Muscle layer of colon (tissue), 2 donors: ENCODE measurements at regions not wholly inside any gene's neighbourhood (a gene's known extent, or its start where the extent isn't known, plus 50 kb on each side); places are given as distances from the start of the nearest gene placed in this dataset.

Experiments used
- H3K27ac ChIP-seq: one replicate; pipeline ENCODE4 v1.7.0; 2013; ENCODE audit warnings: low read depth, mild to moderate bottlenecking, low read length, moderate library complexity
- H3K27me3 ChIP-seq, 2 donors: one replicate each; pipeline ENCODE4 v1.7.0; 2013; ENCODE audit warnings: low read length in 2 of 2, mild to moderate bottlenecking in 2 of 2; ENCODE audit not compliant: insufficient read depth in 2 of 2, control insufficient read depth in 1 of 2
- H3K36me3 ChIP-seq: one replicate; pipeline ENCODE4 v1.7.0; 2013; ENCODE audit warnings: mild to moderate bottlenecking, low read length; ENCODE audit not compliant: insufficient read depth
- H3K4me1 ChIP-seq: one replicate; pipeline ENCODE4 v1.7.0; 2013; ENCODE audit warnings: mild to moderate bottlenecking, low read length; ENCODE audit not compliant: insufficient read depth
- H3K4me3 ChIP-seq, 2 donors: one replicate each; pipeline ENCODE4 v1.7.0; 2013; ENCODE audit warnings: low read length in 2 of 2, low read depth in 1 of 2, mild to moderate bottlenecking in 1 of 2, moderate library complexity in 1 of 2
- H3K9ac ChIP-seq: one replicate; pipeline ENCODE4 v1.7.0; 2013; ENCODE audit warnings: low read length
- H3K9me3 ChIP-seq: one replicate; pipeline ENCODE4 v1.7.0; 2013; ENCODE audit warnings: mild to moderate bottlenecking, low read length
- donor health status: abdominal sarcoma.
- donor health status: Adenocarcinoma of cecum.

DNA sequence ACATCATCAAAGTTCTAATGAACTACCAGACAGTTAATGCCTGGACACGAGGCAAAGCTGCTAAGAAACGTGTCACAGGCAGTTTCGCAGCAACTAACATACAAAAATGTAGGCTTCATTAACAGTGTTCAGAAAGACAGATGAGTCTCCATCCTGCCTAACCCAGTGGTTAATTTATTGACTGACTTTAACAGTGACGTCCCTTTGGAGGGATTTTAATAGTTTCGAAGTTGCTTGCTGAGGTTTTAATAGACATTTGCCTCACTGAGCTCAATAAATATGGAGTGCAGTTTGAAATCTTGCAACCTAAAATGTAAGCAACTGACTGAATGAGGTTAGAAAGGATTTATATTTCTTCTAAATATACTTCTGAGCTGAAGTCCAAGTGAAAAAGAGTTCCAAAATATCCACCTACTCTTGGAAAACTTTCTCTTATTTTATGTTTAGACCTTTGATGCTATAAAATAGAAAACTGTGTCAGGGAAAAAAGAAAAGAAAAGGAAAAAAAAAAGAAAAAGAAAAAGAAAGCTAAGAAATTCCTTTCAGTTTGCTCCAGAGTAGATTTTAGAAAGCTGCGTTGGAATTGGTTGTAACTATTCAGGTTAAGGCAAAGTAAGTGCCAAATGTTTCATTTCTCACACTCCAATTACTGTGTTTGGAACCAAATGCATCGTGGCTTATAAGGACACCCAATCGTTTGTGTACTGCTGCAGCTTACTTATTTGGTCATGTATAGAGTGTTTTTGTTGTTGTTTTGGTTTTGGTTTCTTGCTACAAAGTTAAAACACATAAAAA lies 2016.6 kb downstream of the MAT2B start:
- H3K27ac ChIP-seq = no peak overlapping the region
- H3K9me3 ChIP-seq = no peaks in the 10 kb centered on the region
- H3K4me3 ChIP-seq = no peak overlapping the region
- no peaks in the 10 kb centered on the region for H3K27me3 ChIP-seq
- no peak overlapping the region for H3K9ac ChIP-seq
- H3K36me3 ChIP-seq = no peaks in the 10 kb centered on the region
- no peaks in the 10 kb centered on the region for H3K4me1 ChIP-seq

DNA sequence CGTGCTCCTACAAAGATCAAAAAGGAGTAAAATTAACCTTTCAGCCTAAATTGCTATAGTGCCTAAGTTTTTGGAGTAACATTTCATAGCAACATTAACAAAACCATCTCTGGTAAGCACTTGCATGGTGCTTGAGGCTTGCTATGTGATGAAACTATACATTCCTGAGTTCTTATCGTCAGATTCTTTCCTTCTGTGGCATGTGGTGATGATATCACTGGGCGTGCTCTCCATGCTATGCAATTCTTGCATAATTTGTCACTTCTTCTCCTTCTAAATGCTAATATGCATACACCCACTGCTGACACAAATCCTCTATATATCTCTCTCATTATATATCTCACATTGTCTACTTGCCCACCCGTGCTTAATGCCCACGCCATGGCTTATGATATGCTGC lies 2019.9 kb downstream of the MAT2B start:
- H3K27ac ChIP-seq = no peak overlapping the region
- no peak overlapping the region for H3K4me3 ChIP-seq
- H3K36me3 ChIP-seq = no peaks in the 10 kb centered on the region
- no peaks in the 10 kb centered on the region for H3K9me3 ChIP-seq
- no peaks in the 10 kb centered on the region for H3K4me1 ChIP-seq
- no peaks in the 10 kb centered on the region for H3K27me3 ChIP-seq
- H3K9ac ChIP-seq = no peak overlapping the region

DNA sequence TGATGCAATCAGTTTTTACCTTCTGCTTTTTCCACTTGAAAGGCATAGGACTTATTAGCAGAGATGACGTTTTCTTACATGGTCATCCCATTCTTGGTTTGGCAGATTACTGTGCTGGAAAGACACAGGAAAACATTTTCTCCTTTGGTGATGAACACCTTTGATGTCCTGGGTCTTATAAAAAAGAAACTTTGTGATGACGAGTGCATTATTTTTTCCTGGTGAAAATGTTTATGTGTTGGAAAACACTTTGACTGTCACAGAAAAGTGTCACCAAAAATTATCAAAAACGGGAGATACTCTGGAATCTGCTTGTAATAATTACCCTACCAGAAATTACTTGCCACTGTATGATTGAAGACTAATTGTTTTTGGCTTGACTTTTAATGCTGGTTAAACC lies 2020.9 kb downstream of the MAT2B start:
- Histone ChIP-seq H3K36me3 (no peaks in the 10 kb centered on the region), H3K4me1 (no peaks in the 10 kb centered on the region), H3K9me3 (no peaks in the 10 kb centered on the region), H3K27ac (no peak overlapping the region), H3K9ac (no peak overlapping the region), H3K4me3 (no peak overlapping the region), H3K27me3 (no peaks in the 10 kb centered on the region)

GRCh38 chr5:165527577-165527976 lies 2022.2 kb downstream of the MAT2B start:
- no peak overlapping the region for H3K4me3 ChIP-seq
- H3K4me1 ChIP-seq = no peaks in the 10 kb centered on the region
- H3K9ac ChIP-seq = no peak overlapping the region
- H3K27me3 ChIP-seq = no peaks in the 10 kb centered on the region
- H3K9me3 ChIP-seq = no peaks in the 10 kb centered on the region
- H3K27ac ChIP-seq = no peak overlapping the region
- H3K36me3 ChIP-seq = no peaks in the 10 kb centered on the region

GRCh38 chr5:165538065-165538464 lies 2032.6 kb downstream of the MAT2B start:
- H3K9me3 ChIP-seq = no peaks in the 10 kb centered on the region
- no peak overlapping the region for H3K9ac ChIP-seq
- H3K4me3 ChIP-seq = no peak overlapping the region
- H3K4me1 ChIP-seq = peaks cover 6% of the 10 kb centered on the region
- no peak overlapping the region for H3K27ac ChIP-seq
- H3K27me3 ChIP-seq = no peaks in the 10 kb centered on the region
- no peaks in the 10 kb centered on the region for H3K36me3 ChIP-seq

DNA sequence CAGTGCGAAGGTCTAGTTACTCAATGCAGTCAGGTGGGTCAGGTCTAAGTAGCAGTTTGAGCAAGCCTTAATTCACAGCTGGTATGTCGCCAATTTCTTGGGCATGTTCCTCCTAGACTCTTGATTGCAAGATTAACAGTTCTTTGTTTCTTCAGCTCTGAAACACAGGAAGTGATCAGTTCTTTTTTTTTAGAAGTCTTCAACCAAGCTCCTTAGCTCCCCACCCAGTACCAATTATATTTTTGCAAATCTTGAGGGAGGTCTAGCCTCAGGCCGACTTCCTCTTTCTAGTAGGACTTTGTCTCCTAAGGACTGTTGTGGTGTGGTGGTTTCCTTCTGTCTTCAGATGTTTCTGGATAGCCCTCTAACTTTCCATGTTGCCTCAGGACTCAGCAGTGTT lies 2054.2 kb downstream of the MAT2B start:
- no peak overlapping the region for H3K27ac ChIP-seq
- no peaks in the 10 kb centered on the region for H3K36me3 ChIP-seq
- H3K27me3 ChIP-seq = no peaks in the 10 kb centered on the region
- no peaks in the 10 kb centered on the region for H3K9me3 ChIP-seq
- H3K9ac ChIP-seq = no peak overlapping the region
- no peaks in the 10 kb centered on the region for H3K4me1 ChIP-seq
- H3K4me3 ChIP-seq = no peak overlapping the region

DNA sequence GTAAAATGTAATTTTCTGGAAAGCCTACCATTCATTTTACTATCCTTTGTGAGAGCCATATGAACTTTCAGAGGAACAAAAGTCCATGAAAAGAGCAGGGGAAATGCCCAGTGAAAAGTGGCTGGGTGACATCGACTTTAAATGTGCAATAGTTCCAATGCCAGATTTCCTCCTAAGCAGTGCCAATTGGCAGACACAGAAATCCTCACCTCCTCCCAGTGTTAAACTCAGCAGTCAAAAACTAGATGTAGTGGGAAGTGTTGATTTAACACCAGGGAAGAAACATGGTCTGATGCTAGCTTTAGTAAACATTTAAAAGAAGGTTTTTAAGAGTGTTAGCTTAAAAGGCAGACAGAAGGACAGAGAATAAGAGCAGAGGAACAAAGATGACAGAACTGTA lies 2055.2 kb downstream of the MAT2B start:
- Histone ChIP-seq H3K27ac (no peak overlapping the region), H3K9ac (no peak overlapping the region), H3K4me1 (no peaks in the 10 kb centered on the region)

DNA sequence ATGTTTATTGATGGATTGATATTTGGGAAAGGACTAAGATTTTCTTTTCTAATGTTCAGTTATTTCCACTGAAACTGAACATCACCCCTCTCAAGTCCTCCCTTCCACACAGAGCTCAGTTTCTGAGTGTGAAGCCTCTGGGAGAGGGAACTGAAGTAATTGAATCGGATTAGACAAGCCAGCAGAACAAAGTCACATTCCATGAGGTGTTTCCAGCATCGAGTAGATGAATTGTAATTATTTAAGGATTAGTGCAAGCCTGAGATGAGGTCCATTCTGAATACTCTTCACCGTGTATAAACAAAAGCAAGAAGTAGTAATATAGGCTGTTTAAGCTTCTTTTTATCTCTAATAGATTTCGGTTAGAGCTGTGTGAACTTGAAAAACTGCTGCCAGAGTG lies 2060.5 kb downstream of the MAT2B start:
- Histone ChIP-seq H3K27ac (no peak overlapping the region), H3K9ac (no peak overlapping the region), H3K36me3 (no peaks in the 10 kb centered on the region), H3K4me1 (no peaks in the 10 kb centered on the region), H3K9me3 (no peaks in the 10 kb centered on the region), H3K4me3 (no peak overlapping the region), H3K27me3 (no peaks in the 10 kb centered on the region)

More for the DNA sequence above, 2055.2 kb downstream of the MAT2B start:
- Histone ChIP-seq H3K4me3 (no peak overlapping the region), H3K9me3 (no peaks in the 10 kb centered on the region), H3K36me3 (no peaks in the 10 kb centered on the region), H3K27me3 (no peaks in the 10 kb centered on the region)

GRCh38 chr5:165569551-165569950 lies 2064.1 kb downstream of the MAT2B start:
- Histone ChIP-seq H3K4me1 (no peaks in the 10 kb centered on the region), H3K9me3 (no peaks in the 10 kb centered on the region), H3K27me3 (no peaks in the 10 kb centered on the region), H3K9ac (no peak overlapping the region), H3K36me3 (no peaks in the 10 kb centered on the region), H3K4me3 (no peak overlapping the region), H3K27ac (no peak overlapping the region)

GRCh38 chr5:165573445-165573844 lies 2068.0 kb downstream of the MAT2B start:
- no peak overlapping the region for H3K27ac ChIP-seq
- H3K4me3 ChIP-seq = no peak overlapping the region
- no peaks in the 10 kb centered on the region for H3K27me3 ChIP-seq
- H3K36me3 ChIP-seq = no peaks in the 10 kb centered on the region
- H3K9ac ChIP-seq = no peak overlapping the region
- no peaks in the 10 kb centered on the region for H3K9me3 ChIP-seq
- H3K4me1 ChIP-seq = no peaks in the 10 kb centered on the region

DNA sequence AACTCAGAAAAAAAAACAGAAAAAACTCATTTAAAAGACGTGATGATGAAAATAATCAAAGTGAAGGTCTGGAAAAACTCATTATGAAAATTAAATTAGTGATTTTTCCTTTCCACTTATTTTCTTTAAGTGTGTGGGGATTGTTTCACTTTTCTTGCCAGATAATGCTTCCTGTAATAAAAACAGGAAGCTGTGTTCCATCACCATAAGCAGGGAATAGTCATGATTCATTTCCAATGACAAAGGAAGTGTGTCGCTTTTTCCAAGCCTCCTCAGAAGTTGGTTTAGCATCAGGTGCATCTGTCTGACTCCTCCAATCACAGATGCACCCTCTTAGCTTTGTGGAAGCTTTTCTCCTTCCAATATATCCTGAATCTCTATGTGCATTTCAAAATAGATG lies 2068.7 kb downstream of the MAT2B start:
- Histone ChIP-seq H3K9me3 (no peaks in the 10 kb centered on the region), H3K36me3 (no peaks in the 10 kb centered on the region), H3K9ac (no peak overlapping the region), H3K4me3 (no peak overlapping the region), H3K27me3 (no peaks in the 10 kb centered on the region), H3K27ac (no peak overlapping the region), H3K4me1 (no peaks in the 10 kb centered on the region)

DNA sequence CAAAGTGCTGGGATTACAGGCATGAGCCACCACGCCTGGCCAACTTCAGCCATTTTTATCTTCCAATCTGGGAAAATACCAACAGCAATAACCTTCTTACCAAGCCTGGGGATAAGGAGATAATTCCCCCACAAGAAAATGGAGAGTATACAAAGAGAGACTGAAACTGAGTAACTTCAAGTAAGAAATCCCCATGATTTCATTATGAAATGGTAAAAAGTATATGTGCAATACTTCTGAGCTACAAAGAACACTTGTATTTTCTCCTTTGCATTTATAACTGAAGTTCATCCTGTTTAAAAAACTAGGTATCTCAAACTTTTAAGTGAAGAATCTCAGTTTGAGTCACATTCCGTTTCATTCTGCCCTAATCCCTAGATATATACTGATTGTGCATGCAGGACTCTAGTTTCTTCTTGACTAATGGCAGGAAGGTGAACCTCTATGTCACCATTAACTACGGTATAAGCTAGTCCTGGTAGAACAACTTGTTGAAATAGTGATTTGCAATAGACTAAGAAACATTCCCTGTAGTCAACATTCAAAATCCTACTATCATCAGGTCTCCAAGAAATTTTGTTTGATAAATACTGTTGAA lies 2071.4 kb downstream of the MAT2B start:
- Histone ChIP-seq H3K4me1 (no peaks in the 10 kb centered on the region), H3K4me3 (no peak overlapping the region), H3K9ac (no peak overlapping the region), H3K9me3 (no peaks in the 10 kb centered on the region), H3K36me3 (no peaks in the 10 kb centered on the region), H3K27me3 (no peaks in the 10 kb centered on the region), H3K27ac (no peak overlapping the region)
